ENCODE measurements at regions not wholly inside any gene's neighbourhood (a gene's known extent, or its start where the extent isn't known, plus 50 kb on each side); places are given as distances from the start of the nearest gene placed in this dataset.

DNA sequence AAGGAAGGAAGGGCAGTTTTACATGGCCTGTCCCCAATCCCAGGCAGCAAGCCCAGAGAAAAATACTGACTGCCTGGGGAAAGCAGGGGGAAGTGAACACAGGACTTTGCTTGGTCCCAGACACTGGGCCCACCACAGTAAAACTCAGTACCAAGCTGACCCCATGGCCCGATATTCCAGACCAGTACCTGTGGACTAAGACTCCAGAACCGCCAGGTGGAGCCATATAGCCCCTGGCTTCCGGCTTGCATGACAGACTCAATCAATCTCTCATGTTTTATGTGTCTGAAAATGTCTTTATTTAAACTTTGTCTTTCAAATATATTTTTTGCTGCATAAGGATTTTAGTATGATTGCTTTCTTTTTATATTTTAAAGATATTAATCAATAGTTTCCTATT is 767.9 kb upstream of the SLITRK6 start:
- DNase-seq, result no peak
- H3K27me3 ChIP-seq, result no peaks in the 10 kb centered on the region
- no peaks in the 10 kb centered on the region for H3K9me3 ChIP-seq
- no peak overlapping the region for H3K4me3 ChIP-seq
- intact Hi-C loops (cut with DNase I; ENCODE audit: low total_unique reads) (no loop called here), in situ Hi-C loops (cut with MboI; ENCODE audit: low sequenced_read_pairs in 4 of 4) (no loop called here)
- ATAC-seq, result no peak
- no peaks in the 10 kb centered on the region for H3K4me1 ChIP-seq
- TF ChIP-seq, protein P1, sequence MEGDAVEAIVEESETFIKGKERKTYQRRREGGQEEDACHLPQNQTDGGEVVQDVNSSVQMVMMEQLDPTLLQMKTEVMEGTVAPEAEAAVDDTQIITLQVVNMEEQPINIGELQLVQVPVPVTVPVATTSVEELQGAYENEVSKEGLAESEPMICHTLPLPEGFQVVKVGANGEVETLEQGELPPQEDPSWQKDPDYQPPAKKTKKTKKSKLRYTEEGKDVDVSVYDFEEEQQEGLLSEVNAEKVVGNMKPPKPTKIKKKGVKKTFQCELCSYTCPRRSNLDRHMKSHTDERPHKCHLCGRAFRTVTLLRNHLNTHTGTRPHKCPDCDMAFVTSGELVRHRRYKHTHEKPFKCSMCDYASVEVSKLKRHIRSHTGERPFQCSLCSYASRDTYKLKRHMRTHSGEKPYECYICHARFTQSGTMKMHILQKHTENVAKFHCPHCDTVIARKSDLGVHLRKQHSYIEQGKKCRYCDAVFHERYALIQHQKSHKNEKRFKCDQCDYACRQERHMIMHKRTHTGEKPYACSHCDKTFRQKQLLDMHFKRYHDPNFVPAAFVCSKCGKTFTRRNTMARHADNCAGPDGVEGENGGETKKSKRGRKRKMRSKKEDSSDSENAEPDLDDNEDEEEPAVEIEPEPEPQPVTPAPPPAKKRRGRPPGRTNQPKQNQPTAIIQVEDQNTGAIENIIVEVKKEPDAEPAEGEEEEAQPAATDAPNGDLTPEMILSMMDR (IDR thresholded peaks at IDR 0.05 in 4 of 5, conservative IDR thresholded peaks at IDR 0.05 in 1 of 5), result no peak
- TF ChIP-seq POLR2A (IDR thresholded peaks at IDR 0.05), result no peak
- no peaks in the 10 kb centered on the region for H3K36me3 ChIP-seq
- H3K27ac ChIP-seq, result no peak overlapping the region

DNA sequence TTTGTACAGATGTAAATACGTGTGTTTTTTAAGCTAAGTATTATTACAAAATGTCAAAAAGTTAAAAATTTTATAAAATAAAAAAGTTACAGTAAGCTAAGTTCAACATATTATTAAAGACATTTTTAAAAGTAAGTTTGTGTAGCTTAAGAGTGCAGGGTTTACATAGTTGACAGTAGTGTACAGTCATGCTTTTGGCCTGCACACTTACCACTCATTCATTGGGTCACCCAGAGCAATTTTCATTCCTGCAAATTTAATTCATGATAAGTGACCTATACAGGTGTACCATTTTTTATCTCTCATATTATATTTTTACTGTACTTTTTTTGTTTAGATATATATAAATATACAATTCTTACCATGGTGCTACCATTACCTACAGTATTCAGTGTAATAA is 769.9 kb upstream of the SLITRK6 start:
- in situ Hi-C loops (cut with MboI; ENCODE audit: low sequenced_read_pairs in 4 of 4) (no loop called here), intact Hi-C loops (cut with DNase I; ENCODE audit: low total_unique reads) (no loop called here)
- Histone ChIP-seq H3K9me3 (no peaks in the 10 kb centered on the region), H3K27me3 (no peaks in the 10 kb centered on the region), H3K36me3 (no peaks in the 10 kb centered on the region), H3K4me3 (no peak overlapping the region), H3K4me1 (no peaks in the 10 kb centered on the region), H3K27ac (no peak overlapping the region)
- ATAC-seq (no peak), DNase-seq (no peak)
- TF ChIP-seq, protein P1 (IDR thresholded peaks at IDR 0.05 in 4 of 5, conservative IDR thresholded peaks at IDR 0.05 in 1 of 5), result no peak
- TF ChIP-seq POLR2A (IDR thresholded peaks at IDR 0.05), result no peak

DNA sequence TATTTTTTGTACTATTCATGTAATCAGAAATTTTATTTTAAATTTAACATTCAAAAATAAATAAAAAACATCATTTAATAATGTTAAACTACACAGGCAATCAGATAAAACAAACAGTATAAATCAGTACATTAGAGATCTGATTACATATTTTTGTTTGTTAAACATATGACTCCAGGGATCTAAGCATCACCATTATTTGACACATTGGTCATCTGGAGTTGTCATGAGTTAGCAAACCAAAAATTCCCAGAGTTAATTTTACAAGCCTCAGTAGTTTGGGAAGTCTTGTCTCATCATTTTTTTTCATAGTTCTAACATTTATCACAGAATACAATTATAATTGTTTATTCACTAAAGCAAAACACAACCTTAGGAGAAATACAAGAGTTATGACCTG is 770.8 kb upstream of the SLITRK6 start:
- Histone ChIP-seq H3K27me3 (no peaks in the 10 kb centered on the region), H3K27ac (no peak overlapping the region), H3K4me3 (no peak overlapping the region), H3K9me3 (no peaks in the 10 kb centered on the region), H3K36me3 (no peaks in the 10 kb centered on the region), H3K4me1 (no peaks in the 10 kb centered on the region)
- in situ Hi-C loops (cut with MboI; ENCODE audit: low sequenced_read_pairs in 4 of 4) (no loop called here), intact Hi-C loops (cut with DNase I; ENCODE audit: low total_unique reads) (no loop called here)
- no peak for DNase-seq
- ATAC-seq, result no peak
- no peak for TF ChIP-seq POLR2A (IDR thresholded peaks at IDR 0.05)
- TF ChIP-seq, protein P1 (IDR thresholded peaks at IDR 0.05 in 4 of 5, conservative IDR thresholded peaks at IDR 0.05 in 1 of 5), result no peak

DNA sequence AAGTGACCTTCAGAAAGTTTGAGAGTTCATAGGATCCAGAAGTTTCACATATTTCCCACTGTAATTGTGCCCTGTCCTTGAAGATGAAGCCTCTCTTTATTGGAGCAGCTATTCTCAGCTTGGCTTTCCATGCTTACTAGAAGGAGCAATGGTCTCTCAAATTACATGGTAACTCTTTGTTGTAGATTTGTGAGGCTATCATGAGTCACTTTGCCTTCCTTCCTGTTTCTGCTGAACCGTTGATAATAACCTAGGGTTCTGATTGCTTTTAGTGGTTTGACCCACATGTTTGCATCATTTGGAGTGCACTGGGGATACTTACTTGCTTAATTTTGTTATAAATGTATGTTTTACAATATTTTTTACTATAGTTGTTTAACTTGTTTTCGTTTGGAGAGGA is 772.9 kb upstream of the SLITRK6 start:
- DNase-seq (no peak), ATAC-seq (no peak)
- Histone ChIP-seq H3K36me3 (no peaks in the 10 kb centered on the region), H3K27me3 (no peaks in the 10 kb centered on the region), H3K27ac (no peak overlapping the region), H3K4me3 (no peak overlapping the region), H3K4me1 (no peaks in the 10 kb centered on the region), H3K9me3 (no peaks in the 10 kb centered on the region)
- in situ Hi-C loops (cut with MboI; ENCODE audit: low sequenced_read_pairs in 4 of 4), result no loop called here
- no peak for TF ChIP-seq POLR2A (IDR thresholded peaks at IDR 0.05)
- TF ChIP-seq, protein P1 (IDR thresholded peaks at IDR 0.05 in 4 of 5, conservative IDR thresholded peaks at IDR 0.05 in 1 of 5), result no peak
- intact Hi-C loops (cut with DNase I; ENCODE audit: low total_unique reads), result no loop called here

DNA sequence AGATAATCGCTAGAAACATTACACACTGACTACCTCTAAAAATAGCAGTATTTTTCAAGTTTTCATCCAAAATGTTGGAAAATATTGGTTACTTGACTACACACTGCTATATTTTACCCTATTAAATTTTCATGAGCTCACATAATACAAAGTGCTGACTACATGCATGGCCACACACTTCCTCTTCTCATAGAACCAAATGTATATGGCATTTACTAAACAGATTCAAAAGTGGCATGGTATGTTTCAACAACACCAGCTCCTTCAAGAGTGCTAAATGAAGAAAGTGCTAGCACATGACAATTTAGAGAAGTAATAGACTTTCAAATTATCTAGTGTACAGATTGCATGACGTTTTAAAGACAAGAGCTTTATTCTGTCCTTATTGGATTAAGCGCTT is 780.4 kb upstream of the SLITRK6 start:
- in situ Hi-C loops (cut with MboI; ENCODE audit: low sequenced_read_pairs in 4 of 4), result no loop called here
- Histone ChIP-seq H3K4me1 (no peaks in the 10 kb centered on the region), H3K27me3 (no peaks in the 10 kb centered on the region), H3K9me3 (no peaks in the 10 kb centered on the region), H3K4me3 (no peak overlapping the region), H3K27ac (no peak overlapping the region), H3K36me3 (no peaks in the 10 kb centered on the region)
- TF ChIP-seq, protein P1 (IDR thresholded peaks at IDR 0.05 in 4 of 5, conservative IDR thresholded peaks at IDR 0.05 in 1 of 5), result no peak
- no peak for TF ChIP-seq POLR2A (IDR thresholded peaks at IDR 0.05)
- no peak for DNase-seq
- ATAC-seq, result no peak
- intact Hi-C loops (cut with DNase I; ENCODE audit: low total_unique reads), result no loop called here

Measured in gastrocnemius medialis (tissue), 4 donors.